ENCODE measurements at regions not wholly inside any gene's neighbourhood (a gene's known extent, or its start where the extent isn't known, plus 50 kb on each side); places are given as distances from the start of the nearest gene placed in this dataset.

DNA sequence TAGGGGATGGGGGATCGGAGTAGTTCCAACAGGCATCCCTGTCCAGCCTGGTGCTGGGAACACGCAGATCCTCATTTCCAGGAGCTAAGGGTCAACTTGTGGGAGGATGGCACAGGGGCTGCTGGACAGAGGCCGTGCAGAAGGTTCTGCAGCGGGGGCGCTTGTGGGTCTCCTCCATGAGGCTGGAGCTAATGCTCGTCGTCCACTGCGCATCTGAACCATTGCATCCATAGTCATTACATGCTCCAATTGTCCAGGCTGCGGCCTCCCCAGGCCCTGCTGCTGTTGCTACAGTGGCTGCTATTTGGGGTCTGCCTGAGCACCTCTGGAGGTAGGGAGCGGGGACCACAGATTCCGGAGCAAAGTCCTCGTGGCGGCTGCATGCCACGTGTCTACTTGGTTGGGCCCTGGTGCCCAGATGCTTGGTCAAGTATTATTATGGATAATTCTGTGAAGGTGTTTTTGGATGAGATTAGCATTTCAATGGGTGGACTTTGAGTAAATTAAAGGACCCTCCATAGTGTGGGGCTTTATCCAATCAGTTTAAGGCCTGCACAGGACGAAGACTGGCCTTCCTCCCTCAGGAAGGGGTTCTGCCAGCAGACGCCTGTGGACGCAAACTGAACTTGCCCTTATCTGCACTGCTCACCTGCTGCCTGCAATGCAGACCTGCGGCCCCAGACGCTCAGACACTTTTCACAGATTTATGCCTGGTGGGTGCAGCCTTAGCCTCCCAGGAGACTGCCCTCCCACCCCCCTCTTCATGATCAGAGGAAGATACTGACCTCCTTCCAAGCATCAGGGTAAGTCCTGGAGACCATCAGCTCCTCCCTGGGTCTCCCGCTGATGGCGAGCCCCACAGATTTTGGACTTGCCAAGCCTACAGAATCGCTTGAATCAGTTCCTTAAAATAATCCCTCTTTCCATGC lies 127.5 kb upstream of the IRX4 start:
- no peak for DNase-seq (ENCODE audit: low read depth)
- no peak overlapping the region for H3K4me3 ChIP-seq (ENCODE audit: low read depth, low read length)

DNA sequence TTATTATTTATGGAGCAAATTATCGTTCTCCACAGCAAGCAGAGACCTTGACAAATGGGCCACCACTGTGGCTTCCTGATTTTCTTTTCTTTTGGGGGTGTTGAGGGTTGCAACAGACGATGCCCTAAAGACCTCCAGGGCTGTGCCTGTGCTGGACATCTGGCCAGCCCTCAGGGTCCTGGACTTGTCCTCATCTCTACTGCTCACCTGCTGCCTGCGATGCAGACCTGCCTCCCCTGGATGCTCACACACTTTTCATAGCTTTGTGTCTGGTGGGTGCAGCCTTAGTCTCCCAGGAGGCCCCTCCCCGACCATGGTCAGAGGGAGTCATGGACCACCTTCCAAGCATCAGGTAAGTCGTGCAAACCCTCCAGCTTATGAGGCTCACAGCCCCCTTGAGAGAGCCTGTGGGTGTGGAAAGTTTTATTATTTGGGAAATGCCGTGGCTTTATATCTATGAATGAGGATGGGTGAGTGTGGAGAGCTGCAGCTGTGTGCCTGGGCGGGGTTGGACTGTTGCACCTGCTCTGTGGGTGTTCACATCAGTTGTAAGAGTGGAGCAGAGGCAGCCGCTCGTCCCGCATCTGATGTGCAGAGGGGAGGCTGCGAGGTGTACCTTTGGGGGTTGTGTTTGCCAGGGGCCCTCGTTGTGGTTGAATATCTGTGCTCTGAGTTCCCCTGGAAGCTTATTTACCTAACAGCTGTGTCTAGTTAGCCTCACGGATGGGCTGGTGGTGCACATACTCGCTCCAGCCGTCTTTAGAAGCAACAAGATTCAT lies 126.3 kb upstream of the IRX4 start:
- no peak for DNase-seq (ENCODE audit: low read depth)

DNA sequence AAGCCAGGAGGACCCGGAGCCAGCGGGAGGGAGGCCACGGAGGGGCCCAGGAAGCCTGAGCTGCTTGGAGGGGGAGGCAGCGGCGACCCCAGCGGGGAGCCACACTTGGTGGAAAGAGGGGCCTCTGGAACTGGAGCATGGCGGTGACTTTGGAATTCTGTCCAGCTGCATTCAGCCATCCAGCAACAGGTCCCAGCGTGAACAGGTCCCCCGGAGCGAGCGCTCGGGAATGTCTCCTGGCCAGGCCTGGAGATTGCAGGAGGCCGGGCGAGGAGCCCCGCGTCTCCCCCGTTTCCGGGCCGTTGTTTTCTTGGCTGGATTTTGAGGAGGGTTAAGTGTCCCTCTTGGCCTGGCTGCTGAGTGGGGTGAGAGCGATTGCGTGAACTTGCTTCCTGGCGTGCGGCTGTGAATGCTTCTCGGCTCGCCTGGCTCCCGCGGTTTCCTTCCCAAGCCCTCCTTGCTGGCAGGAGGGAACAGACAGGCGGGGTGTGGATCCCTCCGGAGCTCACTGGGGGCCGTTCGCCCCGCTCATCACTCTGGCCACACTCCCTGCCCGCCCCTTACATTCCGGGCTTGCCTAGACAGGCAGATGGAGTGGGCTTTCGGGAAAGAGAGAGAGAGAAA lies 125.3 kb upstream of the IRX4 start:
- no peak for DNase-seq (ENCODE audit: low read depth)
- no peak overlapping the region for H3K4me3 ChIP-seq (ENCODE audit: low read depth, low read length)

More for the DNA sequence above, 126.3 kb upstream of the IRX4 start:
- H3K4me3 ChIP-seq (ENCODE audit: low read depth, low read length): no peak overlapping the region

DNA sequence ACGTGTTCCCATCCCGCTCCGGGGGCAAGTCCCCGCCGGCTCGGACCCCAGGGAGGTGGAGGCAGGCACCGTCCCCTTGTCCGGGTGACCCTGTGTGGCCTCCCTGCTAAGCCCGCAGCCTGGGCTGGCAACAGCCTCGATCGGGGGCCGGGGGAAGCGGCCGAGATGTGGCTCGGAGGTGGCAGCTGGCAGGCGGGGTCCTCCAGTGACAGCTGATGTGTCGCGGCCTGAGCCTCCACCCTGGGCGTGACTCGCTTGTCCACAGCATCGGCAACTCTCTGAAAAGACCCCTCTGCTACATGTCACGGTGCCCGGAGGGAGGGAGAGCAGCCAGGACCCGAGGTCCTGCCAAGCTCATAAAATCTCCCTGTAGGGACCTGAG lies 124.8 kb upstream of the IRX4 start:
- DNase-seq (ENCODE audit: low read depth): no peak
- no peak overlapping the region for H3K4me3 ChIP-seq (ENCODE audit: low read depth, low read length)

DNA sequence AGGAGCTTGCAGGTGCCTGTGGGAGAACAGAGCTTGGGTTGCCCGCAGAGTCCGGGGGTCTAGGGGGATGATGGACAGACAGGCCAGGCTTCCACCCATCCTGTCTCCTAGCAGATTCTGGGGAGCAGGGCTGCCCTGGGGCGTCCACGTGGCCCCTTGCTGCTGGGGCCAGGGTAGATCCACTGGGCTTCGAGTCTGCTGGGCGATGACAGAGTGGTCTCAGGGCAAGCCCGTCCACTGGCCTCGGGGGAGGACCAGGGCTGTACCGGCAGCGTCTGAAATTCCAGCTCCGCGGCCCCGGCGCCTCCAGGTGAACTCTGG lies 124.2 kb upstream of the IRX4 start:
- no peak overlapping the region for H3K4me3 ChIP-seq (ENCODE audit: low read depth, low read length)
- no peak for DNase-seq (ENCODE audit: low read depth)

DNA sequence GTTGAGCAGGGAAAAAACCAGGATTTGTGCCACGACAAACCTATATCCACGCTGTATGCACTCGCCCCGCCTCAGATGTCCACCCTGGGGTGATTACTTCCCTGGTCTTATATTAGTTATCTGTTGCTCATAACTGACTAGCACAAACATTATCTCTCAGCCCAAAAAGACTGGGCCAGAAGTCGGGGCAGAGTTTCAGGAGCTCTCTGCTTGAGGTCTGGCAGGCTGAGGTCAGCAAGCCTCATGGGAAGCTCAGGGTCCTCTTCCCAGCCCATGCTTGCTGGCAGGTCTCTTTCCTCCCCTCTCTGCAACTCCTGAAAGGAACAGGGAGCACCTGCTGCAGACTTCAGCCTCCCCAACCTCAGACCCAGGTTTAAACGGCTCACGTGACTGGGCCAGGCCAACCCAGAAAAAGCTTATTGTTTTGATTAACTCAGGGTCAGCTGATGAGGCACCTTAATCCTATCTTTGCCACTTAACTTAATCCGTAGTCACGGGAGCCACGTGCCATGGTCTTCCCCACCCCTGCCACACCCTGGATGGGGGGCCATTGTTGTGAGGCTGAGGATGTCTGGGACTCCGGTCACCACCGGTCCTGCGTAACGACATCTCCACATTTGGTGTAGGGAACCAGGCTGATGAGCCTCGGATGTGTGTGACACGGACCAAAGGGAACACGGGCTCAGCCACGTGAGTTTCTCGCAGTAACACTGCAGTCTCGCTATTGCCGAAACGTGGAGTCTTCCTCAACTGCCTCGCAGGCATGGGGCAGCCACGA lies 123.7 kb upstream of the IRX4 start:
- H3K4me3 ChIP-seq (ENCODE audit: low read depth, low read length): no peak overlapping the region
- no peak for DNase-seq (ENCODE audit: low read depth)

DNA sequence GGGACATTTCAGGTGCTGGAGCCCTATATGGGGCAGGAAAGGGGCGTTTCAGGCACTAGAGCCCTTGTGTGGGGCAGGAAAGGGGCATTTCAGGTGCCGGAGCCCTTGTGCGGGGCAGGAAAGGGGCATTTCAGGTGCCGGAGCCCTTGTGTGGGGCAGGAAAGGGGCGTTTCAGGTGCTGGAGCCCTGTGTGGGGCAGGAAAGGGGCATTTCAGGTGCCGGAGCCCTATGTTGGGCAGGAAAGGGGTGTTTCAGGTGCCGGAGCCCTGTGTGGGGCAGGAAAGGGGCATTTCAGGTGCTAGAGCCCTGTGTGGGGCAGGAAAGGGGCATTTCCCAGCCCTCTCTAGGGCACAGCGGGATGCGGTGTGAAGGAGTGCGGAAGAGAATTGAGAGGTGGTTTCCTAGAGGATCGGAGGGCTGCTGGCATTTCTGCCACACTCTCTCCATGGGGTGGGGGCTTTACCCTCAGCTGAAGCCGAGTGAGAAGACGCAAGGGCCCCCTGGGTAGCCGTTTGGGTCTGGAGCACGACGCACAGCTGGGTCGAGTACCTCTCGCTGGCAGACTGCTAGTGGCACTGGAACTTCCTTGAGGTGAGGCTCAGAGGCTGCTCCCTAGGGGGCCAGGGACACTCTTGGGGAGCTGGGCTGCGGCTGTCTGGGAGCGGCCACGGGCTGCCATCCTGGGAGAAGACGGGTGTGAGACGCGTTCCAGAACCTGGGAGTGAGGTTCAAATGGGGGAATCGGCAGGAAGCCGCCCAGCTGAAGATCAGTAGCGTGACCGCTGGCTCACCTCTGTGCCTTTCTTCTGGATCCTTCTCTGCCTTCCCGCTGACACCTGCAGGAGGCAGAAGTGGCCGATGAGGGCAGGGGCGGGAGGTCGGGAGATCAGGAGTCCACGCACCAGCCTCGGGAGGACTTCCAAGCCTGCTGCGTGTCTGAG lies 122.6 kb upstream of the IRX4 start:
- no peak for DNase-seq (ENCODE audit: low read depth)
- no peak overlapping the region for H3K4me3 ChIP-seq (ENCODE audit: low read depth, low read length)

DNA sequence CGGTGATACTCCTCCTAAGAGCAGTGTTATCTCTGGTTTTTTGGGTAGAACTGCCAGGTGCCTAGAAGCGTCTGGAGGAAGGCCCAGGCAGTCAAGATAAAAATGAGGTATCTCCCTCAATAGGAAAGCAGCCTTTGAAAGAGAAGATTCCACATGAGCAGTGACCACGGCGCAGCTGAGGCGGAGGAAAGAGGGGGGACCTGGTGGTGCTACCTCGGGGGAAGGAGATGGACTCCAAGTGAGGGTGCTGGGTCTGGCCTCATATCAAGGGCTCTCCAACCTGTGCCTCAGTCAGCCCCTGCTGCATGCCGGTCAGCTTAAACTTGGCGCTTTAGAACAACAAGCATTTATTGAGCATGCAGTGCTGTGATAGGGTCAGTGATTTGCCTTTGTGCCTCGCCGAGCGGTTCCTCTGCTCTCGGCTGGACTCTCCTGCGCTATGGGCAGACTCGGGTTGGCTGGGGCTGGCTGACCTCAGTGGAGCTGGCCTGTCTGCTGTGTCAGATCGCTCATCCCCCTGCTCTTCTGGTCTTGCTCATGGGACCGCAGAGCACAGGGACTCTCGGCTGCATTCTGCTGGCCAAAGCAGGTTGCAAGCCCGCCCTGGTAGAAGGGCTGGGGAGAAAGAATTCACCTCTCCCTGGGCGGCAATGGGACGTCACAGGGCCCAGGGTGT lies 121.1 kb upstream of the IRX4 start:
- DNase-seq (ENCODE audit: low read depth): no peak

DNA sequence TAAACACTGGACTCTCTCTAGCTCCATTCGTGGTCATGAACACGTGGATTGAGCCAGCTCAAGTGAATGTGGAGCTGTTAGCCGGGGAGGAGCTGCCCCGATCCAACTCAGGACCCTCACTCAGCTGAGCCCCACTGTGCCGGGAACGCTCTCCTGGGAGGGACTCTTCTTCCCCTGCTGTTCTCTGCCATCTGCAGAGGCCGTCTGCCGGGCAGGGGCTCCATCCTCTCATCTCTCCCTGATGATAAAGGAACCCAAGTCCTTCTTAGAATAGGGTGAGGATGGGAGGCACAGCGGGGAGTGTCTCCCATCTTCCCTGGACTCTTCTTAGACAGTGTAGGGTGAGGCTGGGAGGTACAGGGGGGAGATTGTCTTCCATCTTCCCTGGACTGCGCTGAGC lies 120.5 kb upstream of the IRX4 start:
- DNase-seq (ENCODE audit: low read depth): no peak
- H3K4me3 ChIP-seq (ENCODE audit: low read depth, low read length): no peak overlapping the region

More for the DNA sequence above, 121.1 kb upstream of the IRX4 start:
- H3K4me3 ChIP-seq (ENCODE audit: low read depth, low read length): no peak overlapping the region

DNA sequence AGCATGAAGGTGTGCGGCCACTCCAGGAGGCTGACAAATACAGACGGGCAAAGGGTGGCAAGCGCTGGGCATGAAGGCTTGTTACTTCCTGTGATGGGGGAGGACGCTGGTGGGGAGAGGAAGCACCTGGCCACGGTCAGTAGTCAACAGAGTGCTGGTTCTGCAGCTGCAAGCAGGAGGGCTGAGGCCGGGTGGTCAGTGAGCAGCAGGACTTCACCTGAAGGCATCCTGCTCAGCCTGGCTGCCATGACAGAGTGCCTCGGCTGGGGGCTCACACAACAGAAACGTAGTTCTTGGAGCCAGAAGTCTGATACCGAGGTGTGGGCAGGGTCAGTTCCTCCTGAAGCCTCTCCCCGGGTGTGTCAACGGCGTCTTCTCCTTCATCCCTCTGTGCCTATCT lies 118.6 kb upstream of the IRX4 start:
- H3K4me3 ChIP-seq (ENCODE audit: low read depth, low read length): no peak overlapping the region
- no peak for DNase-seq (ENCODE audit: low read depth)

DNA sequence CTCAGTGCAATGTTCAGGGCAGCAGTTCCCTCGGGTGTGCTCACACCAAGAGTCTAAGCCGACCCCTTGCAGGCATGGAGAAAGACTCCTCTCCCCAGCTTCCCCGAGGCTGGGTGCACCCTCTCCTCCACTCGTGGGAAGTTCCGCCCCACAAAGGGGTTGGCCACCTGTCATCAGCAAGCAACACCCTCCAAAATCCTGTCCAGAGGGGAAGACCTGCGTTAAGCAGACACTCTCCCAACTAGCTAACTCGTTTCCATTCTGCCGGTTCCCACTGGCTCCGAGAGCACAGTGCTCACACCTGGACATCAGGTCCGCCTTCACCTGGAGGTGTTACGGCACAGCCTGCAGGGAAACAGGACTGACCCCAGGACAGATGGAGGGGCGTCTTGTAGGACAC lies 117.9 kb upstream of the IRX4 start:
- H3K4me3 ChIP-seq (ENCODE audit: low read depth, low read length): no peak overlapping the region
- no peak for DNase-seq (ENCODE audit: low read depth)

DNA sequence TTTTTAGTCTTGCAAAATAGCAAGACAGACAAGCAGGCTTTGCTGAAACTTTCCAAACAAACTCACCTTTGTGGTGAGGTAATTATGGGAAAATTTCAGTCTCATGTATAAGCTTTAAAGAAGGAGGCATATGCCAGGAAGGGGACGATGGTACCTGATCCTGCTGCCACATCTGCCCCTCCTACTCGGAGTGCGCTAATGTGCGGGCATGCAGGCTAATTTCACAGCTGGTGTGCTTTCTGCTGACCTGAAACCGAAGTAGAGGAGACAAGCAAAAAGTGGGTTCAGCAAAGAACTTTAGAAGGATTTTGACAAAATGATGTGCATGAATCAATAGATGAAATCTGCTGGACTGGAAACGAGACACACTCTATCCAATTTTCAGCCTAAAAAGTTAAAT lies 117.1 kb upstream of the IRX4 start:
- no peak overlapping the region for H3K4me3 ChIP-seq (ENCODE audit: low read depth, low read length)
- no peak for DNase-seq (ENCODE audit: low read depth)

DNA sequence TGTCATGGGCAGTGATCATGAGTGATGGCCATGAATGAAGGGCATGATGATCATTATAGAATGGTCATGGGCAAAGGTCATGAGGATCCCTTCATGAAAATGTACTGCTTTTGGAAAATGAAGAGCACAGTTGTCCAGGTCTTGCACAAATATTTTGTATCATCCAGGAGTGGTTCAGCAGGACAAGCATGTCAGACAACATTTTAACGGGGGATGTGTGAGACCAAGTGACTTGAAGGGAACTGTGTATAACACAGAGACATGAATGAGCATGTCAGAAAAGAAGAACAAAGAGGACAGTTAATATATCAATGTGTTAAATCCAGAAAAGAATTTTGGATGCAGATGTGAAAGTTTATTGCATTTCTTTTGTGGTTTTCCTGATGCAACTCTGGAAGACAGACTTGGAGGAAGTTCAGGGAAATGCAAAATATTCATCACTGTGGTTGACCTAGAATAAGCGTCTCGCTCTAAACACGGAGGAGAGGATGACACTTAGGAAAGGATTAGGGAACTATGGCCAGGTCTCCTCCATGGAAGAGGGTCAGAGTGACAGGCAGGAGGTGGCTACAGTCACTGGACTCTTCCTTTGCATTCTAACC lies 116.1 kb upstream of the IRX4 start:
- DNase-seq (ENCODE audit: low read depth): no peak
- H3K4me3 ChIP-seq (ENCODE audit: low read depth, low read length): no peak overlapping the region

DNA sequence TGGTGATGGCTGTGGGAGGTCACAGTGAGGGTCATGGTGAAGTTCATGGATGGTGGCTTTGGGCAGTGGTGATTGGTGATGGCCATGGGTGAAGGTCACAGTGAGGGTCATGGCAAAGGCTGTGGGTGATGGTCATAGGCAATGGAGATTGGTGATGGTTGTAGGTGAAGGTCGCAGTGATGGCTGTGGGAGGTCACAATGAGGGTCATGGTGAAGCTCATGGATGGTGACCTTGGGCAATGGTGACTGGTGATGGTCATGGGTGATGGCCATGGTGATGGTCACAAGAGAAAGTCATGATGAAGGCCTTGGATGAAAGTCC lies 115.6 kb upstream of the IRX4 start:
- no peak overlapping the region for H3K4me3 ChIP-seq (ENCODE audit: low read depth, low read length)
- DNase-seq (ENCODE audit: low read depth): no peak

DNA sequence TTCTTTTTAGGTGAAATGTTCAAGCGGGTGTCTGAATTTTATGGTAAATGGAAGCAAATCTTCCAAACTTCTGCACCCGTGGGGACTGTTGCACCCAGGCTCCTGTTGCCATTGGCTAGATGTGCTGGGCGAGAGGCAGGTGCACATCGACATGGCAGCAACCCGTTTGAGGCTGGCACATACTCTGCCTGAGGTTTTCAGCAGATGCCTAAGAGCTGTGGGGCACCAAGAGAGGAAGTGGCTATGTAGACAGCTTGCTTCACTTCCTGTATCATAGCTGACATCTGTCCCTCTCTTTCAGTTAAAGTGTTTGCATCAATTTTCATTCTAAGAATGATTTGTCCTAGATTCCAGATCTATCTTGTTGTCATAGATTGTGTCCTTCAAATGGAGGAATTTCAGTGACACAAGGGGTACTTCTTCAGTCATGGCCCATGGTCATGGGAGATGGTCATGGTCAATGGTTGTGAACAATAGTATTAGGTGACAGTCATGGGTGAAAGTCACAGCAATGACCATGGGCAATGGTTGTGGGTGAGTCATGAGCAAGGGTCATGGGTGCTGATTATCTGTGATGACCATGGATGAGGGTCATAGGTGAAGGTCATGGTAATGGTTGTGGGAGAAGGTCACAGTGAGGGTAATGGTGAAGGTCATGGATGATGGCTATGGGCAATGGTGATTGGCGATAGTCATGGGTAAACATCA lies 115.1 kb upstream of the IRX4 start:
- H3K4me3 ChIP-seq (ENCODE audit: low read depth, low read length): no peak overlapping the region
- DNase-seq (ENCODE audit: low read depth): no peak

DNA sequence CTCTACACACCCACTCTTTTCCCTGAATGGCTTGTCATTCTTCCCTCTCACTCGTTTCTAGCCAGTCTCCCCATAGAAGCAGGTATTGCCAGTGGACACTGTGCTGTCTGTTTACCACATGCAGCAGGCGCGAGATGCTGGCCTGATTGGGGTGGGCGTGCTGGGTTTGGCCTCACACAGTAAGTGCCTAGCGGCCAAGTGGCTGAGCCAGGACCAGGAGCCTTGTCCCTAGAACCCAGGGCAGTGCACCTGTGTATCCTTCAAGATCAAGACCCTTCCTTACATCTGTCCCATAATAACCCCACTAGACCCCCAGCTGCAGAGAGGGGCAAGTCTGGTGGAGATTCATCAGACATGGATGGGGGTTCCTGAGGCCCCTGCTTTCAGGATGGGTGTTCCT lies 112.8 kb upstream of the IRX4 start:
- no peak for DNase-seq (ENCODE audit: low read depth)
- H3K4me3 ChIP-seq (ENCODE audit: low read depth, low read length): no peak overlapping the region

DNA sequence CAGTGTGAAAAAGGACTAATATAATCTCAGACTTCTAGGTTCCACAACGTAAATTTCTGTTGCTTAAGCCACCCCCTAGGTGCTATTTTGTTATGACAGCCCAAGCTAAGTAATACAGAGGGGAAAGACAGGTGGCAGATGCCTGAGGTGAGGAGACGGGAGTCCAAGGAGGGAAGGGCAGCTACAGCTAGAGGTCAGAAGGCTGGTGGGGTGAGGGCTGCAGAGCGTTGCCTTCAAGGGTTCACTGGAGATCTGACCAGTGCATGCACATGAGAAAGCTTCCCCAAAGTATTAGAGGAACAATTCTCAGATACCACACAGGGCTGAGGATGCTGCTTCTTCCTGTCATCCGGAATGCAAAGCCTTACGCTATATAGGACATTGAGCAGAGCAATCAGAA lies 104.7 kb upstream of the IRX4 start:
- H3K4me3 ChIP-seq (ENCODE audit: low read depth, low read length): no peak overlapping the region
- DNase-seq (ENCODE audit: low read depth): no peak

All from skeletal muscle cell (primary cell).